Ectodermal cell (in vitro differentiated cells): ENCODE measurements at regions not wholly inside any gene's neighbourhood (a gene's known extent, or its start where the extent isn't known, plus 50 kb on each side); places are given as distances from the start of the nearest gene placed in this dataset.
"Not testable (repeated sequence)": the region's sequence is repeated elsewhere in the genome, so short reads cannot be mapped to it uniquely, and the experiment has no call there.

Source experiments
- H3K27ac ChIP-seq: 2 replicates; pipeline ENCODE4 v1.7.0; 2013; ENCODE audit warnings: mild to moderate bottlenecking, low read depth, low read length; ENCODE audit not compliant: insufficient read depth, poor library complexity, severe bottlenecking
- H3K27me3 ChIP-seq: 2 replicates; pipeline ENCODE4 v1.7.0; 2013; ENCODE audit warnings: mild to moderate bottlenecking, low read length; ENCODE audit not compliant: insufficient read depth, control insufficient read depth, poor library complexity, severe bottlenecking
- H3K36me3 ChIP-seq: one replicate; pipeline ENCODE4 v1.7.0; 2013; ENCODE audit warnings: low read length; ENCODE audit not compliant: control insufficient read depth, insufficient read depth
- H3K4me1 ChIP-seq: one replicate; pipeline ENCODE4 v1.7.0; 2013; ENCODE audit warnings: low read length; ENCODE audit not compliant: control insufficient read depth, insufficient read depth
- H3K4me3 ChIP-seq: 2 replicates; pipeline ENCODE4 v1.7.0; 2013; ENCODE audit warnings: low read depth, low read length, control low read depth; ENCODE audit not compliant: insufficient read depth
- H3K9me3 ChIP-seq: 2 replicates; pipeline ENCODE4 v1.7.0; 2013; ENCODE audit warnings: mild to moderate bottlenecking, low read length, moderate library complexity; ENCODE audit not compliant: control insufficient read depth
- WGBS, 2 experiments: methylation state at CpG; one replicate each; pipeline ENCODE4 v1.1.7; 2013; ENCODE audit warnings: missing lambda C conversion rate in 2 of 2; 5-methylcytosine and 5-hydroxymethylcytosine counted together

- Histone ChIP-seq H3K9me3 (no peaks in the 10 kb centered on the region), H3K27ac (no peak overlapping the region), H3K4me1 (peaks cover 10% of the 10 kb centered on the region), H3K4me3 (no peak overlapping the region), H3K27me3 (peaks cover 2% of the 10 kb centered on the region), H3K36me3 (no peaks in the 10 kb centered on the region)
- WGBS, 2 experiments: 90 to 98% methylated on average over 2 of the region's 2 CpGs
Measured at GRCh38 chr1:229142471-229142870, 128.4 kb upstream of the RAB4A start.

DNA sequence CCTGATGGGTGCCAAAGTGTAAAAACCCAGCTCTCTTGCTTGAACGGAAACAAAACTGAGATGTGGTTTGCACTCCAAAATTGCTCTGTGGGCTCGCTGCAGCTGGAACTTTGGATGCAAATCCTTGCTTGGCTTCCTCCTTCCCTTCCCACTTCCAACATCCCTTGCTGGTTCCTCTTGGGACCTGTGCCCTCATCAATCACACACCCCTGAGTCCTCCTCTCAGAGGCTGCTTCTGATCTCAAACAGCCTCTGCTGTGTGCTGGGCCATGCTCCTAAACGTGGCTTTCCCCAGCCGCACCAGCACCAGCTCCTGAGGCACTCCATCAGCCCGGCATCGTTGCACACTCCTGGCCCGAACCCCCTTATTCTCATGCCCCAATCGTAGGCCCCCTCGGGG is 124.3 kb upstream of the RAB4A start:
- Histone ChIP-seq H3K27me3 (peaks cover 3% of the 10 kb centered on the region), H3K9me3 (no peaks in the 10 kb centered on the region), H3K4me1 (peaks cover 24% of the 10 kb centered on the region), H3K27ac (no peak overlapping the region), H3K4me3 (no peak overlapping the region), H3K36me3 (no peaks in the 10 kb centered on the region)
- 86 to 89% methylated on average over 9 of the region's 9 CpGs for WGBS, 2 experiments

DNA sequence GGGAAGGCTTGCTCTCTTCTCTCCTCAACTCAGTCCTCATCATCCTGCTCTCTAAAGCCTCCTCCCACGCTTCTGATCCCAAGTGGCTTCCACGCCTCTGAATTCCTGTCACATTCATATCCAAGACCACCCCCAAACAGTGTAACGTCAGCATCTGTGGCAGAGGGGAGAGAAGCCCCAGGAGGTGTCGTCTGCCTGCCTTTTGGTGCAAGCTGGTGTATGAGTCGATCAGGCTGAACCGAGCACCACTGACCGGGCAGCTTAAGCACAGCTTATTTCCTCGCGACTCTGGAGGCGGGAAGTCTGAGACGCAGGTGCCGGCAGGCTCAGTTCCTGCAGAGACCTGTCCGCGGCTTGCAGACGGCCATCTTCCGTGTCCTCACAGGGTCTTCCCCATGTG is 123.8 kb upstream of the RAB4A start:
- no peak overlapping the region for H3K27ac ChIP-seq
- H3K9me3 ChIP-seq: no peaks in the 10 kb centered on the region
- no peak overlapping the region for H3K4me3 ChIP-seq
- no peaks in the 10 kb centered on the region for H3K36me3 ChIP-seq
- peaks cover 24% of the 10 kb centered on the region for H3K4me1 ChIP-seq
- WGBS, 2 experiments: 71 to 78% methylated on average over 16 of the region's 16 CpGs
- H3K27me3 ChIP-seq: peaks cover 3% of the 10 kb centered on the region

DNA sequence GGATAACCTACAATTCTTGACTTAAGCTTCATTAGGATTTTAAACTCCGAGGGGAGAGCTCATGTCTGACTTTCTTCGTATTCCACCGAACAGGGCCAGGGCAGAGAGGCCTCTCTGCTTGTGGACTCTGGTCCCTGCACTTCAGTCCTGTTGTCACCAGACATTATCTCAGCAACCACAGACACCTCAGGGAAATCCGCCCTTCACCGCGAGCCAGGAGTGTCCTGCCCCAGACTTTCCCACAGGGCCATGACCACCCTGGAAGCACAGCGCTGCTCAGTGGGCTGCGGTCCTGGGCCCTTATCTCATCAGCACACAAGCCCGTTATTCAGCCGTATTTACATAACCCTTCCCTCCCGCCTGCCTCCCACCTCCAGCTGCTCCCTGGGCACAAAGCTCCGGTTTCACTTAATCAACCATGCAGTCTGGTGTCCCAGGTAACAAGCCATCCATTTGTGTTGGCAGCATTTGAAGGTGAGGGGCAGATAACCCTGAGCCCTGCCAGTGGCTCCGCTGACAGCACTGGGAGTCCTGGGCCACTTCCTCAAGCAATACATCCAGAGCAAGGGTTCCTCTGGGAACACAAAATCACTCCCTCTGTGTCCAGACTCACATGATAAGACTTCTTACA is 122.8 kb upstream of the RAB4A start:
- peaks cover 3% of the 10 kb centered on the region for H3K27me3 ChIP-seq
- WGBS, 2 experiments: 37% methylated on average over 13 of the region's 13 CpGs

DNA sequence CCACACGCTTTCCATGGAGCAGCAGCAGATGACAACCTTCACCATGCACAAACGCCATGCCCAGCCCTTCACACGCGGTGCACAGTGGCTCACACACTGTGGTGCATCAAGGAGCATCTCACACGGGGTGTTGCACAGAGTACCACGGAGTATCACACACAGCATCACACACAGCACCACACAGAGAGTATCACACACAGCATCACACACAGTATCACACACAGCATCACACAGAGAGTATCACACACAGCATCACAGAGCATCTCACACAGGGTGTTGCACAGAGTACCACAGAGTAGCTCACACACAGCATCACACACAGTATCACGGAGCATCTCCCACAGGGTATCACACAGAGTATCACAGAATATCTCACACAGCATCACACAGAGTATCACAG is 122.2 kb upstream of the RAB4A start:
- Histone ChIP-seq H3K27ac (no peak overlapping the region), H3K9me3 (no peaks in the 10 kb centered on the region), H3K27me3 (peaks cover 3% of the 10 kb centered on the region), H3K4me3 (no peak overlapping the region), H3K4me1 (peaks cover 24% of the 10 kb centered on the region), H3K36me3 (no peaks in the 10 kb centered on the region)
- WGBS, 2 experiments: 87% methylated on average over 7 of the region's 7 CpGs

More for the DNA sequence above, 122.8 kb upstream of the RAB4A start:
- Histone ChIP-seq H3K9me3 (no peaks in the 10 kb centered on the region), H3K27ac (no peak overlapping the region), H3K36me3 (no peaks in the 10 kb centered on the region), H3K4me3 (no peak overlapping the region), H3K4me1 (peaks cover 24% of the 10 kb centered on the region)

- H3K27me3 ChIP-seq: peaks cover 3% of the 10 kb centered on the region
- H3K27ac ChIP-seq: no peak overlapping the region
- peaks cover 24% of the 10 kb centered on the region for H3K4me1 ChIP-seq
- WGBS, 2 experiments: 95 to 96% methylated on average over 2 of the region's 2 CpGs
- no peak overlapping the region for H3K4me3 ChIP-seq
- H3K36me3 ChIP-seq: no peaks in the 10 kb centered on the region
- no peaks in the 10 kb centered on the region for H3K9me3 ChIP-seq
Measured at GRCh38 chr1:229149435-229149834, 121.5 kb upstream of the RAB4A start.

- H3K4me1 ChIP-seq: peaks cover 24% of the 10 kb centered on the region
- peaks cover 3% of the 10 kb centered on the region for H3K27me3 ChIP-seq
- 35 to 38% methylated on average over 7 of the region's 7 CpGs for WGBS, 2 experiments
- H3K27ac ChIP-seq: no peak overlapping the region
- no peaks in the 10 kb centered on the region for H3K9me3 ChIP-seq
- no peak overlapping the region for H3K4me3 ChIP-seq
- no peaks in the 10 kb centered on the region for H3K36me3 ChIP-seq
Measured at GRCh38 chr1:229150518-229150917, 120.4 kb upstream of the RAB4A start.

GRCh38 chr1:229151412-229151811 is 119.5 kb upstream of the RAB4A start:
- H3K9me3 ChIP-seq, H3K27me3 ChIP-seq, H3K4me3 ChIP-seq, H3K27ac ChIP-seq, H3K36me3 ChIP-seq: not testable (repeated sequence)
- peaks cover 24% of the 10 kb centered on the region for H3K4me1 ChIP-seq
- WGBS, 2 experiments: 93 to 95% methylated on average over 4 of the region's 4 CpGs

GRCh38 chr1:229152311-229152710 is 118.6 kb upstream of the RAB4A start:
- H3K27ac ChIP-seq: no peak overlapping the region
- 93 to 95% methylated on average over 2 of the region's 2 CpGs for WGBS, 2 experiments
- no peak overlapping the region for H3K4me3 ChIP-seq
- no peaks in the 10 kb centered on the region for H3K36me3 ChIP-seq
- H3K4me1 ChIP-seq: peaks cover 15% of the 10 kb centered on the region
- peaks cover 3% of the 10 kb centered on the region for H3K27me3 ChIP-seq
- H3K9me3 ChIP-seq: no peaks in the 10 kb centered on the region

DNA sequence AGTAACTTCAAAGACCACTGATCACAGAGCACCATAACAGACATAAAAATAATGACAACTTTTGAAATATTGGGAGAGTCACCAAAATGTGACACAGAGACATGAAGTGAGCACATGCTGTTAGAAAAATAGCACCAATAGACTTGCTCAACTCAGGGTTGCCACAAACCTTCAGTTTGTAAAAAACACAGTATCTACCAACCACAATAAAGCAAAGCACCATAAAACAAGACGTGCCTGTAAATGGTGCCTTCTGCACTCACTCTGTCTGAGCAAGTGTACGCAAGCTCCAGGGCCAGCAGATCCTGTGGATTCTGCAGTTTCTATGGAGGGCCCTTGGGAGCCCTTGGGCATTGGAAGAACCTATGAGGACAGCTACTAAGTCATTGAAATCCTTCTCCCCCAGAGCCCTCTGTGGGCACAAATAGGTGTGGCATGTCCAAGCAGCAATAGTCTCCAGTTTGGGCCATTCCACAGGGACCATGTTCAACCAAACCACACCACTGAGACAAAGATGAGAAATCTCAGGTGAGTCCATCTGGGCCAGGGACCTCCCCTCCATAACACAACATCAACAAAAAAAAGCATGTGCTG is 116.9 kb upstream of the RAB4A start:
- Histone ChIP-seq H3K27ac (no peak overlapping the region), H3K36me3 (no peaks in the 10 kb centered on the region), H3K4me1 (no peaks in the 10 kb centered on the region), H3K27me3 (no peaks in the 10 kb centered on the region), H3K4me3 (no peak overlapping the region), H3K9me3 (no peaks in the 10 kb centered on the region)
- 93 to 96% methylated on average over 2 of the region's 2 CpGs for WGBS, 2 experiments
